GM12864 (cell line): ENCODE measurements at regions not wholly inside any gene's neighbourhood (a gene's known extent, or its start where the extent isn't known, plus 50 kb on each side); places are given as distances from the start of the nearest gene placed in this dataset.

Experiments
- DNase-seq: peaks from one replicate; pipeline ENCODE4 v3.0.0-alpha.2; 2011; ENCODE audit warnings: low read depth
- H3K4me3 ChIP-seq: 2 replicates; pipeline ENCODE4 v1.5.1; 2011; ENCODE audit warnings: mild to moderate bottlenecking, low read depth, low read length, control low read depth
- CTCF ChIP-seq: IDR thresholded peaks from 2 replicates; pipeline ENCODE4 v1.5.1; 2011; ENCODE audit warnings: low read depth, mild to moderate bottlenecking, moderate library complexity, low read length, control low read depth, inconsistent platforms; ENCODE audit errors: missing control alignments

- H3K4me3 ChIP-seq: no peak overlapping the region
- no peak for DNase-seq
- no peak for TF ChIP-seq CTCF
These were observed 309.5 kb upstream of the FMR1 start for GRCh38 chrX:147602176-147602696.

DNA sequence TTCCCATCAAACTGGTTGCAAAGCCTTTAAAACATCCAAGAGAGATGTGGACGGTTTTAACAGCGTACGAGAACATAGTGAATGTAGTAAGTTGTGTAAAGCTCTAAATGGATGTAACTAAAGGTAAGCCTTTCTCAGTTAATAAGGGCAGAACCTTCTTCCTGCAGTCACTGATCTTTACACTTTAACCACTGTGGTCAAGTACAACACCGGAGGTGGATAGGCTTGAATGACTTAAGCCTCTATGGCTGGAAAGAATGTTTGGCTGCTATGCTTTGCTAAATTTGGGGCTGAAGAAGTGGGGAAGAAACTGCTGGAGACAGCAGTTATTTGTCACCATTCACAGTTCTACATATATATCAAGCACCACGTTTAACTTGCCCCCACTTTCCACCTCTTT, 285.1 kb upstream of the FMR1 start:
- no peak overlapping the region for H3K4me3 ChIP-seq
- no peak for TF ChIP-seq CTCF
- DNase-seq: no peak

DNA sequence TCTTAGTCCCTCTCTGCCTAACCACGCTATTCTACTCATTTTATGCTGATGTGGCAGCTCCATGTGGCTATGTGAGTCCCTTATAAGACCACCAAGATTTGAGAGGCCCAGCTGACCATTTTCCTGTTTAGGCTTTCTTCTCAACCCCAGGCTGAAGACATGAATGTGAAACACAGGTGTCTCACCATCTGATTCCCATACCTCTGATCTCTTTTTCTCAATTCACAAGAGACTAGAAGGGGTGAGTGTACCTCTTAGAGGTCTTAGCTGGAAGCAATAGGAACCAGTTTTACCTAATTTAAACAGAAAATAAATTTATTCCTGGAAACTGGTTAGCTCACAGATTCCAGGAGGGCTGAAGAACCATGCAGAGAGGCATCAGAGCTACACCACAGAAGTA, 276.5 kb upstream of the FMR1 start:
- no peak for TF ChIP-seq CTCF
- no peak for DNase-seq
- no peak overlapping the region for H3K4me3 ChIP-seq

- H3K4me3 ChIP-seq: no peak overlapping the region
- DNase-seq: no peak
- no peak for TF ChIP-seq CTCF
These were observed 274.5 kb upstream of the FMR1 start for GRCh38 chrX:147637190-147637589.

GRCh38 chrX:147646949-147647723, 264.6 kb upstream of the FMR1 start:
- TF ChIP-seq CTCF: no peak
- no peak for DNase-seq
- no peak overlapping the region for H3K4me3 ChIP-seq

- no peak overlapping the region for H3K4me3 ChIP-seq
- DNase-seq: no peak
- no peak for TF ChIP-seq CTCF
These were observed 235.9 kb upstream of the FMR1 start for GRCh38 chrX:147675819-147676218.
